Pons (tissue), 1 donor: ENCODE measurements at regions not wholly inside any gene's neighbourhood (a gene's known extent, or its start where the extent isn't known, plus 50 kb on each side); places are given as distances from the start of the nearest gene placed in this dataset.
"Not testable (repeated sequence)": the region's sequence is repeated elsewhere in the genome, so short reads cannot be mapped to it uniquely, and the experiment has no call there.

Source experiments
- DNase-seq: peaks from one replicate; pipeline ENCODE4 v3.0.0-alpha.2; 2016; ENCODE audit warnings: low spot score

DNA sequence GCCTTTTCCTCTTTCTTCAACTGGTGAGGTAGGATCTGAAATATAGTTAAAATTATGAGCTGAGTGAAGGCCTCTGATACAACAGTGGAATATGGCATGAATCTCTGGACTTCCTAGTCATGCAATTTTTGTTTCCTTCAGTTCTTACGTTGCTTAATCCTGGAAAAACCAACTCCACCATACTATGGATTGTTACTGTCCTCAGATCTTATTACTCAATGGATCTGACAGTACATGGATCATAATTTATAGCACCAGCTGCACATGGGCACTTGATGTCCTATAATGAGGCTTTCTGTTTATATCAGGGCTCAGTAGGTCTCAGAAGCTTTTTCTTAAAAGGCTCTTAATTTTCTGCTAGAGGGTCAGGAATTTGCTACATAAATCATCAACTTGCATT is 1341.0 kb upstream of the EYS start:
- no peak for DNase-seq

DNA sequence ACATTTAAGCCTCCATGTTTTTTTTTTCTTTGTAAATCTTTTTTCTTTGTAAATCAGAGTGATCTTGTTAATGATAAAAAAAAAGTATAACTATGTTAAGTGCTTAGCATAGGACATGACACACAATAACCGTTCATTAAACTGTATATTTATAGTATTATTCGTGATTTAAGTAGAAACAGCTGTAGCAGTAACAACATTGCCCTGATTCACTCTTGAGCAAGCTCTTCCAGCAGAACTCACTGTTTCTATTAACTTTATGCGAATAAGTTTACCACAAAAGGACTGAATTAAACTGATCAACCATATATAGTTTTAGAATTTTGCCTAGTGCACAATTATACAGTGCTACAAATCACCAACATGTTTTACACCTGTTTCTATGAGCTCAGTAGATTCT is 1338.0 kb upstream of the EYS start:
- DNase-seq = no peak

DNA sequence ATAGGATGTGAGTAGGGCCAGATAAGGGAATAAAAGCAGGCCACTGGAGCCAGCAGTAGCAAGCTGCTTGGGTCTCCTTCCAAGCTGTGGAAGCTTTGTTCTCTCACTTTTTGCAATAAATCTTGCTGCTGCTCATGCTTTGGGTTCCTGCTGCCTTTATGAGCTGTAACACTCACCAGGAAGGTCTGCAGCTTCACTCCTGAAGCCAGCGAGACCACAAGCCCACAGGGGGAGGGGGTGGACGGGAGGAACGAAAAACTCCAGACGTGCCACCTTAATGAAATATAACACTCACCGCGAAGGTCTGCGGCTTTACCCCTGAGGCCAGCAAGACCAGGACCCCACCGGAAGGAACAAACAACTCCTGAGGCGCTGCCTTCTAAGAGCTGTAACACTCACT is 1324.4 kb upstream of the EYS start:
- DNase-seq = no peak

DNA sequence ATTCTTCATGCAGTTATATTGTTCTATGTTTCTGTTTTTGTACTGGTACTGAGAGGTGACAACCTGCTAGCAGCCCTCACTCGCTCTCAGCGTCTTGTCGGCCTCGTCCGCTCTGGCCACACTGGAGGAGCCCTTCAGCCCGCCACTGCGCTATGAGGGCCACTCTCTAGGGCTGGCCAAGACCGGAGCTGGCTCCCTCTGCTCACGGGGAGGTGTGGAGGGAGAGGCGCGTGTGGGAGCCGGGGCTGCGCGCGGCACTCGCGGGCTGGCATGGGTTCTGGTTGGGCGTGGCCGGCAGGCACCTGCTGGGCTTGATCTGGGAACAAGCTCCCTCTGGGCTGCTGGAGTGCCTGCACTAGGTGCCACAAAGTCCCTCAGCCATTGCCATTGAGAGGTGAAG is 1323.8 kb upstream of the EYS start:
- DNase-seq = no peak

DNA sequence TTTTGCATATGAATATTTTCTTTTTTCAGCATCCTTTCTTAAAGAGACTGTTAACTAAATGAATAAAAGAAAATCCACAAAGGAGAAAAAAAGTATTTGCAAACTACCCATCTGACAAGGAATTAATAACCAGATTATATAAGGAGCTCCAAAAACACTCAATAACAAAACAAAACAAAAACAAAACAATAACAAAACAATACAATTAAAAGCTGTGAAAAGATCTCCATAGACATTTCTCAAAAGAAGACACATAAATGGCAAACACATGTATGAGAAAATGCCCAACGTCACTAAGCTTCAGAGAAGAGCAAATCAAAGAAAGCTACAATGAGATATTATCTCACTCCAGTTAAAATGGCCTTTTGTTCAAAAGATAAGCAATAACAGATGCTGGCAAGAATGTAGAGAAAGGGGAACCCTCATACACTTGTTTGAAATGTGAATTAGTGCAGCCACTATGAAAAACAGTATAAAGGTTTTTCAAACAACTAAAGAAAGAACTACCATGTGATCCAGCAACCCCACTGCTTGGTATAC is 1310.0 kb upstream of the EYS start:
- no peak for DNase-seq

DNA sequence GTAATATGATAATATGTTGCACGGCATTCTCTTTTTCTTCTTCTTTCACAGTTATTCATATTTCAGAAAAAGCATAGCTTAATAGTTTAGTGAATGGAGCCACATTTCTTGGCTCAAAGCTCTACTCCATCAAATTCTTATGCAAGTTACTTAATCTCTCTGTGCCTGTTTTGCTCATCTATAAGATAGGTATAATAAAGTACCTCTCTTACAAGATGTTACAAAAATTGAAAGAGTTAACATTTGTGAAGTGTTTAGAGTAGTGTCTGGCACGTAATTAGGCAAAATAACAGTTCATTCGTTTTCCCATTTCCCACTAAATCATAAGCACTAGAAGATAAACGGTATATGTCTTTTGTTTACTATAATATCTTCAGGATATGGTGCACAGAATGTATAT is 1304.4 kb upstream of the EYS start:
- DNase-seq = no peak

DNA sequence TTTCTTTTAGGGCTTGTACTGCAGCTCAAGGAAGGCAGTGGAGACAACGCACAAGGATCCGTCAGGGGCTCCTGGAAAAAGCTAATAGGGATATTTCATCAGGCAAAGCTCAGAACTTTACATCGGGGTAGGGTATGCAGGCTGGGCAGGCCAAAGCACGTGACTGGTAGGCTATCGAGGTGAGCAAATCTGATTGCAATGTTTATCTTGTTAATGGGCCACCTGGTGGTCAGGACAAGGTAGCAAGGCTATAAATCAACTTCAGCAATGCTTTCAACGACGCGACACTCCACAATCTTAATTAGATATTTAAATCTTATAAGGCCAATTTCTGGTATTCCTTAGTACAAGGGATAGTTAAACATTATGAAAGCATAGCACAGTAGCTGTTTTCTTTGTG is 1302.8 kb upstream of the EYS start:
- DNase-seq = no peak

DNA sequence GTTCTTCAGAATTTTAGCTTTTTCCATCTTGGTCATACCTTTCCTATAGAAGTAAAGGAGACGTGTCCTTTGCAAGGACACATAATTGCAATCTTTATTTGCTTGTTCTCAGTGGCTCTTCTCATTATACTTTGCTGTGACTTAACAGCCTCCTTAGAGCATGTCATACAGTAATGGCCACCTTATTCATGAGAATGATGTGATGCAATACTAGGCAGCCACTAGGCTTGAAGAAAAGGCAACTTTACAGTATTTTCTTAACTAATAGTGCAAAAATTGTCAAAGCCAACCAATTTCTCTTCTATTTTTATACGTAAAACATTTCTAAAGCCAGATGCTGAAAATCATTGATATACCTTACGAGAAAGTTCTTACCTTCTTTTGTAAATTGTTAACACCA is 1296.8 kb upstream of the EYS start:
- DNase-seq = no peak

DNA sequence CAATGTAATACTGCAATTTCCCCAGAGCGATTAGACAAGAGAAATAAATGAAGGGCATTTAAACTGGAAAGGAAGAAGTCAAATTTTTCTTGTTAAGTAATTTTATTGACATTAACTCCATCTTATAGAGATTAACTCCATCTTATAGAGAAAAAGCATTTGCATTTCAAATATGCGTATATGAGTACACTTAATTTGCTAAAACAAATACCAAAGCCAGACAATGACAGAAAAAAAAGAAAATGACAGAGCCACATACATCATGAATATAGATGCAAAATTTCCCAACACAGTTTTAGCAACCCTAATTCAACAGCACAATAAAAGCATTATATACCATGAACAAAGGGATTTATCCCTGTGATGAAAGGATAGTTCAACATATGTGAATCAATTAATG is 1293.1 kb upstream of the EYS start:
- DNase-seq = no peak

DNA sequence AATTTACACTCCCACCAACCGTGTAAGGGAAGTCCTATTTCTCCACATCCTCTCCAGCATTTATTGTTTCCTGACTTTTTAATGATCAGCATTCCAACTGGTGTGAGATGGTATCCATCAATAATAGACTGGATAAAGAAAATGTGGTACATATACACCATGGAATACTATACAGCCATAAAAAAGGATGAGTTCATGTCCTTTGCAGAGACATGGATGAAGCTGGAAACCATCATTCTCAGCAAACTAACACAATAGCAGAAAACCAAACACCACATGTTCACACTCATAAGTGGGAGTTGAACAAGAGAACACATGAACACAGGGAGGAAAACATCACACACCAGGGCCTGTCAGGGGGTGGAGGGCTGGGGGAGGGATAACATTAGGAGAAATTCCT is 1290.6 kb upstream of the EYS start:
- DNase-seq = not testable (repeated sequence)

DNA sequence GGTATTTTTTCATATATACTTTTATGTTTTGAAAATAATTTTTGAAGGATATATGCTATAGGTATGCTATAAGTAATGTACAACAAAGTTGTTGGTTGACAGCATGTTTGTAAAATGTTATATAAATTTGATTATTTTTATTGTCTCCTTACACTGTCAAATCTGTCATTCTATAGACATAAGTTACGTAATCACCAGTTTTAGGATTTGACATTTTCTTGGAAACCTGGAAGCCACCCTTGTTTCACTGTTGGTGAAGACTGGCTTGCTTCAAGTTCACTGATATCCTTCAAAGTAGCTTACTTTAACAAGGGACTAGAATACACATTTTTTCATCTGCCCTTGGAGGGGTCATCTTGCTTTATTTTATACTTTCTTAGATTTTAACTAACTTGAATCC is 1288.6 kb upstream of the EYS start:
- no peak for DNase-seq

DNA sequence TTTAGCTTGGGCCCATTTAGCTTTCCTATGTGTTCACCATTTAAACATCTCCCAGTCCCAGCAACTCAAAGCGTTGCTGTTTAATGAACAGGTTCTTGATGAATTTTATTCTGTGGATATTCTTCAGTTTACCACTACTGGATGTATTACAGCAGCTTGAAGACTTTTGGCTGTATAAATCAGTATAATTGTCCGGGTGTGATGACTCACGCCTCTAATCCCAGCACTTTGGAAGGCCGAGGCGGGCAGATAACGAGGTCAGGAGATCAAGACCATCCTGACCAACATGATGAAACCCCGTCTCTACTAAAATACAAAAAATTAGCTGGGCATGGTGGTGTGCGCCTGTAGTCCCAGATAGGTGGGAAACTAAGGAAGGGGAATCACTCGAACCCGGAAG is 1286.7 kb upstream of the EYS start:
- not testable (repeated sequence) for DNase-seq

DNA sequence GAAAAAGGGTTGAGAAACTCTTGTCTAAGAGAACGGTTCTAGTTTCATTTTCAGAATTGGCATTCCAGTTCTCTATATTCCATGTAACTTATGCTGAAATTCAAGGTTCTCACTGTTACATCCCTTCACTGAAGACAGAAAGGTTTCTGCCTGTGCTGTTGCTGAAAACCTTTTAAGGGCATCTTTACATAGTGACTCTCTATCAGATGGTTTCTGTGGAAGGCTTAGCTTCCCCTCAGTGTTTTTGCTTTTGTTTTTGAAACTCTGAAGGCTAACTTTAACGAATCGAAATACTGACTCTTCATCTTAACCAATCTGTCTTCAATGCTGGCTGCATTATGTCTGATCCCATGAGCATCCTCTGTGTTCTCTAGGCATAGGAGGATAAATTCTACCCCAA is 1286.2 kb upstream of the EYS start:
- no peak for DNase-seq

DNA sequence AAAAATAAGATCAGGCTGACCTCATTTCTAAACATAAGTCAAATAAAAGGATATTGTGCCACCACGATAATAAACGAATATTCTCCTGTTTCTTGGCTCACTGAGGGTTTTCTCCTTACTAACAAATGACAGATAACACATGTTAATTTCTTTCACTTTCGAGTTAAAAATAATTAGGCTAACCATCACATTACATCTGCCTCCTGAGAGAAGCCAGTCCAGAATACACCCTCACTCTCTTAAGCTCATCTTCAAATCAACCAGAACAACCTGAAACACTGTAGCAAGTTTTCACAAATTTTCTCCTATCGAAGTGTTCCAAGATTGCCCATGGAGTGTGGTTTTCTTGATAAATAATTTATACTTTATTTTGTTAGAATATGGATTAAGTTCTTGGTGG is 1285.6 kb upstream of the EYS start:
- no peak for DNase-seq

DNA sequence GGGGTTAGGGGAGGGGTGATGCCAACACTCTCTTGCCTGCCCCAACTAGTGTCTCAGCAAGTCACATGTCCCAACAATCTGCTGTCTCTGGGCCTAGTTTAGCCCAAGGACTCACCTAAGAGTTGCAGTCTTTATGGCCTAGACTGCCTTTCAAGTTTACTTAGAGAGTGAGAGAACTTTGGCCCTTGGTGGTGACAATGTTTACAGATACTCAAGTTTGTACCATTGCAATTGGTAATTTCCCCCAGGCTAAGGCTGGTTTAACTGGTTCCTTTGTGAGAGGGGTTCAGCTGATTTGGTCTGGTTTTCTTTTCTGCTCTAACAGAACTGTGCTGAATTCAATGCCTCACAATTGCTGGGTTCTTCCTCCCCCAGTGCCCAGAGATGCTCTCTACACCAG is 1279.9 kb upstream of the EYS start:
- DNase-seq = no peak

DNA sequence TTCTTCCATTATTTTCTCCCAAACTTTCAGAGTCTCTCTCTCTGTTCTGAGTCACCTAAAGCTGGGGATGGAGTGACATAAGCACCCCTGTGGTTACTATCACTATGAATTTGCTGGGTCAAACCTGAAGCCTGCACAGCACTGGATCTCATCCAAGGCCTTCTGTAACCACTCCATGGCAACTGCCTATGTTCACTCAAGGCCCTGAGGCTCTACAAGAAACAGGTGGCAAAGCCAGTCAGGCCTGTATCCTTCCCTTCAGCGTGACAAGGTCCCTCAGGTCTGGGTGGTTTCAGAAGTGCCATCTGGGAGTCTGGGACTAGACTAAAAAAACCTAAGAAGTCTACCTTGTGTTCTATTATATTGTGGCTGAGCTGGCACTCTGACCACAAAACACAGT is 1278.8 kb upstream of the EYS start:
- DNase-seq = no peak

DNA sequence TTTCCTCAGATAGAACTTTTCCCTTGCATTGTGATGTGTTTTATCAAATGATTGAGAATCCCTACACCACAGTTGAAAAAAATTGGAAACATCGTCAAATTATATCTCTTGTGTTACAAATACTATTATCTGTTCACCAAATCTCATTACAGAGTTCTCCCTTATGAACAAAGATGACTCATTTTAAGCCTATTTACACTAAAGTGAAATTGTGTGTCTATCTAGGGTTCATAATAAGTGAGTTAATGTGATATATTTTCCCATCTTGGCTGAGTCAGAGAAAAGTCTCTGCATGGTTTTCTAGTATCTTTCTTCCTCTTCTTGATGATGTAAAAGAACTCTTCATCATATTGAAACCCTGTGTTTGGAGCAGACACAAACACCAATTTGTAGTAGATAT is 1263.3 kb upstream of the EYS start:
- DNase-seq = no peak

DNA sequence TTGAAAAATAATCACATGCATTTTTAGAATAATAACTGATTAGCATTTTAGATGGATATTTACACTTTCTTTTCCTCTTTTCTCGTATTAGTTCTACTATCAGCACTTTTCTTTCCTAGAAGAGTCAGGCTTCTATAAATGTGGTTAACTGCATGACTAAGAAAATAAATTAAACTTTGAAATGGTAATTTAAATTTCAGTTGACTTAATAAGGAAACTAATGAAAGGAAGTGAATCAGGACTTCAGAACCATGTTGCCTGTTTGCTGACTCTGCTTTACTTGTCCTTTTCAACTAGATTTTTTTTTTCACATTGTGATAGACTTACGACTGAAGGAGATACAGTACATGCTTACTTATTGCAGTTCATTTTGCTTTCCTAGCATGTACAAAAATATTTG is 1258.2 kb upstream of the EYS start:
- DNase-seq = no peak

DNA sequence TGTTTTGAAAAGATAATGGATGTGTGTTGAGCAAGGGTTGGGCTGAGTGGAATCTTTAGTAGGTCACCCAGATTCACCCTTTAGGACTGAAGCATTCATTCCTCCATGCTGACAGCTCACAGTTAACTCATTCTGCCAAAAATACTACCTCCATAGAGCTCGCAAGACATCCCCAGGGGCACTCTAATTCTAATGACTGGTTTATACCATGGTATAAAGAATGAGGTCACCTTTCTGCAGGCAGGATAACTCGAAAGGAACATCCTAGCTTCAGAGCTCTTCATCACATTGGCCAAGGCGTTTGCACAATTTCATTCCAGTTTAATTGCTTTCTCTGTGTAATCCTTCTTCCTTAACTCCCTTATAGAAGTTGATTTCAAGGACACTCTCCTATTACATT is 1257.2 kb upstream of the EYS start:
- DNase-seq = no peak

DNA sequence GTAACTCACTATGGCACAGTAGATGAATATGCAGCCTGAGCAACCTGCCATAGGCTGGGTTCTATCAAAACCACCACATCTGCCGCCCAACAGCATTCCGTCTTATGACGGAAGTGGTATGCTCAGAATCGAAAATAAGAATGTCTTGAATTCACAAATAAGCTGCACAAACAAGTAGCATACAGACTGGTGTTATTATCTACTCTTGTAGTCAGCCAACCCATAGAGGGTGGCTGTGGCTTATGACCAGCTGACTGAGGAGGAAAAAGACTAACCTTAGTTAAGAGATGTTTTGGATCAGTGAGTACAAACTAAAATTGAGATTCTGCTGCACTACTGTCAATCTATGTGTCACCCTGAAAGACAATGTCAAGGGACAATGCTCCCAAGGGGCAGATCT is 1255.1 kb upstream of the EYS start:
- DNase-seq = no peak

DNA sequence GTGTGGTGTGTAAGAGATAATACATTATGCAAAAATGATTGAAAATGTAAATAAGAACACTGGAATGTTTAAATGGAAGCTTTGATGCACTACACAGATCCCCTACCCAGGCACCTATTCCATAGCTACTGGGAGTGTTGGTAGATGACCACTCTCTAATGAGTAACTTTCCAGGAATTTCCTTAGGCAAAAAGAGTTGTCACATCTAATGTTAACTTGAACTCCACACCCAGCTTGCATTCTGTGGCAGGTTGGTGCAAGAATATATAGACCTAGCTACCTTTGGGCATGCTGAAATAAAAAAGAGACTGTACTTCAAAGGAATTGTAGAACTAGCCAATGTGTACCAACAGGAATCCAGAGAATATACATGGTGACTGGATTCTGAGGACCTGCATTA is 1254.2 kb upstream of the EYS start:
- DNase-seq = no peak

DNA sequence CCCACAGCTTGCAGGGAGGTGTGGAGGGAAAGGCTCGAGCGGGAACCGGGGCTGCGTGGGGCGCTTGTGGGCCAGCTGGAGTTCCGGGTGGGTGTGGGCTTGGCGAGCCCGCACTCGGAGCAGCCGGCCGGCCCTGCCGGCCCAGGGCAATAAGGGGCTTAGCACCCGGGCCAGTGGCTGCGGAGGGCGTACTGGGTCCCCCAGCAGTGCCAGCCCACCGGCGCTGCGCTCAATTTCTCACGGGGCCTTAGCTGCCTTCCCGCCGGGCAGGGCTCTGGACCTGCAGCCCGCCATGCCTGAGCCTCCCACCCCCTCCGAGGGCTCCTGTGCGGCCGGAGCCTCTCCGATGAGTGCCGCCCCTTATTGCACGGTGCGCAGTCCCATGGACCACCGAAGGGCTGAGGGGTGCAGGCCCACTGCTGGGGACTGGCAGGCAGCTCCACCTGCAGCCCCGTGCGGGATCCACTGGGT is 1242.2 kb upstream of the EYS start:
- no peak for DNase-seq

DNA sequence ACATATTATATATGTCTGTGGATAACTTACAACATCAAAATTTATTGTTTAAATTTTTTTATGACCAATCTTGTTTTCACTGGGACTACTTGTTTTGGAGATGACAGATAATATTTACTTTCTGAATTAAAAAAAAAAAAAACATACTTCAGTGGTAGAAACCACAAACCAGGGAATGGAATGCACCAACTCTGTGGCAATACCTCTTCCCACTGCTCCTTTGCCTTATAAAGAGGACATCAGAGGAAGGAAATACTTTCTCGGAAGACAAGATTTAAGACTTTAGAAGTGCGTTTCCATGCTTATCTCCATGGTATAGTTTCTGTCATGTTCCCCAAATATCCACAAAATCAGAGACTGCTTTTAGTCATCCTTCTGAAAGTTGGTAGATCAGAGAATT is 1241.1 kb upstream of the EYS start:
- DNase-seq = no peak

DNA sequence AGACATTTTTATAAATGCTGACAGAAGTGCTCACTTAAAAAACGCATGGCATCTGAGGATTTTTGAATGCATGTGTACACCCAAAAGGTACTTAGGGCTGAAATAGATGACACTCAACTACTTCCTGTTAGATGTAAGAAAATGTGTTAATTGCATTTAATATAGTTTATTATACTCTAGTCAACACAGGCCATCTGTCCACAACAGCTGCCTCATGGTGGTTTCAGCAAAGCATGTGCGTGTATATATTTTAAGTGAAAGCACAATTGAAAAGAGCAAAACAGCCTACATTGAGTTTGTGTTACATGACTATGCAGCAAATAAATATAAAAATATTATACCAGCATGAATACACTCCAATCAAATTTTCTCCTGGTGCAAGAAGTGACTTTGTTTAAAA is 1233.0 kb upstream of the EYS start:
- no peak for DNase-seq

DNA sequence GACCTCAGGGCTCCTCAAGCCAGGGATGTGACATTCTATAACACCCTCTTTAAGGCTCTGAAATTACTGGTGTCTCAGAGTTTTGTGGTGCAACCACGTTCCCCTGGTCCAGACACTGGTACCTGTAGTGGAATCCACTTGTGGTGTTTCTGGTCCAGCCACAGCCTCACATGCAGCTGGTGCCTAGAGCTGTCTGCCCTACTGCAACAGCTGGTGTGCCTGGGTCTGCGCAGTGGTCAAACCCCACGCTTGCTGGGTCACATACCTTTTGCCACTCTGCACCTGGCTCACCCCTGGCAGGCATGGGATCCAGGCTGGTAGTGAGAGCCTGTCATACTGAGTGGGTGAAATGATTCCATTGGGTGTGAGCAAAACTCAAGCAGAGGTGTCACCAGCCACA is 1230.2 kb upstream of the EYS start:
- no peak for DNase-seq
